Neural cell (in vitro differentiated cells): ENCODE measurements at regions not wholly inside any gene's neighbourhood (a gene's known extent, or its start where the extent isn't known, plus 50 kb on each side); places are given as distances from the start of the nearest gene placed in this dataset.

Experiments used
- H2AFZ ChIP-seq: fragments of 200-600, 300-800 bp; sonication (generic), shearing (Covaris generic); 2 replicates; pipeline ENCODE4 v1.6.0; 2014; ENCODE audit warnings: low read depth, mild to moderate bottlenecking, antibody characterized with exemption, low read length, moderate library complexity
- H3F3A ChIP-seq: fragments of 200-600 bp; shearing (Covaris generic); 2 replicates; pipeline ENCODE4 v1.6.1; 2016; ENCODE audit warnings: mild to moderate bottlenecking, moderate library complexity, mixed read lengths, antibody characterized with exemption, low read length; ENCODE audit not compliant: insufficient read depth, poor library complexity, severe bottlenecking
- H3K27ac ChIP-seq: fragments of 200-600, 300-800 bp; sonication (generic), shearing (Covaris generic); 2 replicates; pipeline ENCODE4 v1.5.1; 2014; ENCODE audit warnings: mild to moderate bottlenecking, low read length, moderate library complexity
- H3K27me3 ChIP-seq: fragments of 300-800, 200-600 bp; sonication (generic), shearing (Covaris generic); 2 replicates; pipeline ENCODE4 v1.6.0; 2014; ENCODE audit warnings: mild to moderate bottlenecking, low read depth, low read length, moderate library complexity; ENCODE audit not compliant: insufficient read depth
- H3K36me3 ChIP-seq: fragments of 300-800, 200-600 bp; sonication (generic), shearing (Covaris generic); 2 replicates; pipeline ENCODE4 v1.5.1; 2014; ENCODE audit warnings: mild to moderate bottlenecking, antibody characterized with exemption, low read length, moderate library complexity; ENCODE audit not compliant: insufficient read depth
- H3K4me2 ChIP-seq: fragments of 300-800, 200-600 bp; sonication (generic), shearing (Covaris generic); 2 replicates; pipeline ENCODE4 v1.6.0; 2014; ENCODE audit warnings: mild to moderate bottlenecking, low read length
- H3K4me3 ChIP-seq: fragments of 300-800, 200-600 bp; sonication (generic), shearing (Covaris generic); 2 replicates; pipeline ENCODE4 v1.5.1; 2014; ENCODE audit warnings: mild to moderate bottlenecking, low read length, moderate library complexity
- H3K79me2 ChIP-seq: fragments of 200-600 bp; shearing (Covaris generic); replicated peaks from 2 replicates; pipeline ENCODE4 v1.6.0; 2014; ENCODE audit warnings: mild to moderate bottlenecking, low read length, moderate library complexity; ENCODE audit not compliant: insufficient read depth
- H3K9ac ChIP-seq: fragments of 300-800, 200-600 bp; sonication (generic), shearing (Covaris generic); 2 replicates; pipeline ENCODE4 v1.6.1; 2016; ENCODE audit warnings: mild to moderate bottlenecking, low read length, mixed read lengths
- H3K9me2 ChIP-seq: fragments of 200-600 bp; shearing (Covaris generic); 2 replicates; pipeline ENCODE4 v1.6.1; 2016; ENCODE audit warnings: mild to moderate bottlenecking, low read length, mixed read lengths; ENCODE audit not compliant: insufficient read depth
- H3K9me3 ChIP-seq: fragments of 200-600, 300-800 bp; sonication (generic), shearing (Covaris generic); 2 replicates; pipeline ENCODE4 v1.6.1; 2016; ENCODE audit warnings: mild to moderate bottlenecking, mixed run types, low read length, moderate library complexity, mixed read lengths
- H4K20me1 ChIP-seq: fragments of 200-600 bp; shearing (Covaris generic); 2 replicates; pipeline ENCODE4 v1.6.1; 2016; ENCODE audit warnings: mild to moderate bottlenecking, mixed run types; ENCODE audit not compliant: insufficient read depth
- EP300 ChIP-seq: fragments of 450-650 bp; conservative IDR thresholded peaks from 2 replicates; pipeline ENCODE4 v1.6.1; 2014; ENCODE audit warnings: antibody characterized with exemption, mild to moderate bottlenecking, moderate library complexity; ENCODE audit not compliant: poor library complexity, severe bottlenecking
- EZH2 ChIP-seq: fragments of 200-600, 300-800 bp; shearing (Covaris generic), sonication (generic); IDR thresholded peaks from 2 replicates; pipeline ENCODE4 v1.6.1; 2014; ENCODE audit warnings: antibody characterized with exemption, low read length, borderline replicate concordance, mild to moderate bottlenecking; ENCODE audit not compliant: insufficient read depth, poor library complexity, severe bottlenecking
- MXI1 ChIP-seq: fragments of 450-650 bp; conservative IDR thresholded peaks from 2 replicates; pipeline ENCODE4 v1.6.1; 2014; ENCODE audit warnings: antibody characterized with exemption, mild to moderate bottlenecking; ENCODE audit not compliant: poor library complexity, severe bottlenecking
- POLR2AphosphoS5 ChIP-seq: IDR thresholded peaks from 2 replicates; pipeline ENCODE4 v1.6.1; 2012
- RAD21 ChIP-seq: fragments of 450-650 bp; conservative IDR thresholded peaks from 2 replicates; pipeline ENCODE4 v1.6.1; 2014; ENCODE audit warnings: antibody characterized with exemption, mild to moderate bottlenecking, moderate library complexity
- SMC3 ChIP-seq: fragments of 450-650 bp; conservative IDR thresholded peaks from 2 replicates; pipeline ENCODE4 v1.6.1; 2014; ENCODE audit warnings: antibody characterized with exemption, mild to moderate bottlenecking, moderate library complexity; ENCODE audit not compliant: poor library complexity
- TAF1 ChIP-seq: IDR thresholded peaks from 2 replicates; pipeline ENCODE4 v1.6.1; 2012; ENCODE audit warnings: low read depth
- TF ChIP-seq, protein P1 (sequence below): fragments of 450-650 bp; IDR thresholded peaks from 2 replicates; pipeline ENCODE4 v1.5.1; 2014; ENCODE audit warnings: antibody characterized with exemption, mild to moderate bottlenecking, moderate library complexity; ENCODE audit not compliant: poor library complexity, severe bottlenecking
- TF ChIP-seq, protein P2 (sequence below): IDR thresholded peaks from 2 replicates; pipeline ENCODE4 v1.6.1; 2012; ENCODE audit warnings: borderline replicate concordance

DNA sequence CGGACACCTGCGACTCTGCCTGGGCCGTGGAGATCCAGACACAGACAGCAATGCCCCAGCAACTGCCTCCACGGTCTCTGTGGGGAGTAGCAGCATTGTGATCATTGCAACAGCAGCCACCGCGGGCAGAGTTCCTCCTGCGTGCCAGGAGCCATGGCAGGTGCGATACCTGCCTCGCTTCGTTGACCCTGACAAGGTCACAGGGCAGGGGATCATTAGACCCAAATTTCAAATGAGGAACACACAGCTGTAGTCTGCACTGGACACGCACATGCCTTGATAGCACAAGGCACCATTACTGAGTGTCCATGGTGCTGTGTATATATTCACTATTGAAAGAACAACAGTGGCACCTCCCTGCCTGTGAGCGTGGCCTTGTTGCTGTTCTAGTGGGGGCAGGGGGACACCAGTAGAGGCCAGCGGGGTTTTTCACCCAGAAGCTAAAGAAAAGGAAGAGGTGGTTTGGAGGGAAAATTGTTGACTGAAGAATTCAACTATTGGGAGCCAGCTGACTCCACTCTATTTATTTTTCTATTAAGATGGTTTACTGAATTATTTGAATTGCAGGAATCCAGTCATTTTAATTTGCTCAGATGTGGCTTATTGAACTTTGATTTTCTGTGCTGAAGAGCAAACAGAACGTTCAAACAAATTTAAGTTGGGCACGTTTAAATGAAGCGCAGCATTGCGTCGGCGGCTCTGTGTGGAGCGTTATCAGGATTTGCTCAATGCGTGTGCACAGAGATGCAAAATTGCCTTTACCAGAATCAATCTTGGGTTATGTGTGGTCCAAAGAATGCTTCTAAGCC, 60.2 kb upstream of the RPS6KA2 start:
- Histone ChIP-seq H3F3A (no peaks in the 10 kb centered on the region), H3K27me3 (no peaks in the 10 kb centered on the region), H3K36me3 (no peaks in the 10 kb centered on the region), H3K9me3 (no peaks in the 10 kb centered on the region), H3K79me2 (no peaks in the 10 kb centered on the region), H3K4me3 (no peak overlapping the region), H4K20me1 (no peaks in the 10 kb centered on the region), H3K9me2 (no peaks in the 10 kb centered on the region), H3K9ac (no peak overlapping the region), H3K4me2 (no peak overlapping the region), H3K27ac (no peak overlapping the region), H2AFZ (no peak overlapping the region)
- no peak for TF ChIP-seq POLR2AphosphoS5
- TF ChIP-seq, protein P1, sequence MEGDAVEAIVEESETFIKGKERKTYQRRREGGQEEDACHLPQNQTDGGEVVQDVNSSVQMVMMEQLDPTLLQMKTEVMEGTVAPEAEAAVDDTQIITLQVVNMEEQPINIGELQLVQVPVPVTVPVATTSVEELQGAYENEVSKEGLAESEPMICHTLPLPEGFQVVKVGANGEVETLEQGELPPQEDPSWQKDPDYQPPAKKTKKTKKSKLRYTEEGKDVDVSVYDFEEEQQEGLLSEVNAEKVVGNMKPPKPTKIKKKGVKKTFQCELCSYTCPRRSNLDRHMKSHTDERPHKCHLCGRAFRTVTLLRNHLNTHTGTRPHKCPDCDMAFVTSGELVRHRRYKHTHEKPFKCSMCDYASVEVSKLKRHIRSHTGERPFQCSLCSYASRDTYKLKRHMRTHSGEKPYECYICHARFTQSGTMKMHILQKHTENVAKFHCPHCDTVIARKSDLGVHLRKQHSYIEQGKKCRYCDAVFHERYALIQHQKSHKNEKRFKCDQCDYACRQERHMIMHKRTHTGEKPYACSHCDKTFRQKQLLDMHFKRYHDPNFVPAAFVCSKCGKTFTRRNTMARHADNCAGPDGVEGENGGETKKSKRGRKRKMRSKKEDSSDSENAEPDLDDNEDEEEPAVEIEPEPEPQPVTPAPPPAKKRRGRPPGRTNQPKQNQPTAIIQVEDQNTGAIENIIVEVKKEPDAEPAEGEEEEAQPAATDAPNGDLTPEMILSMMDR, result no peak
- no peak for TF ChIP-seq MXI1
- TF ChIP-seq TAF1, result no peak
- no peak for TF ChIP-seq EP300
- no peak for TF ChIP-seq RAD21
- no peak for TF ChIP-seq SMC3
- TF ChIP-seq EZH2, result no peak
- TF ChIP-seq, protein P2, sequence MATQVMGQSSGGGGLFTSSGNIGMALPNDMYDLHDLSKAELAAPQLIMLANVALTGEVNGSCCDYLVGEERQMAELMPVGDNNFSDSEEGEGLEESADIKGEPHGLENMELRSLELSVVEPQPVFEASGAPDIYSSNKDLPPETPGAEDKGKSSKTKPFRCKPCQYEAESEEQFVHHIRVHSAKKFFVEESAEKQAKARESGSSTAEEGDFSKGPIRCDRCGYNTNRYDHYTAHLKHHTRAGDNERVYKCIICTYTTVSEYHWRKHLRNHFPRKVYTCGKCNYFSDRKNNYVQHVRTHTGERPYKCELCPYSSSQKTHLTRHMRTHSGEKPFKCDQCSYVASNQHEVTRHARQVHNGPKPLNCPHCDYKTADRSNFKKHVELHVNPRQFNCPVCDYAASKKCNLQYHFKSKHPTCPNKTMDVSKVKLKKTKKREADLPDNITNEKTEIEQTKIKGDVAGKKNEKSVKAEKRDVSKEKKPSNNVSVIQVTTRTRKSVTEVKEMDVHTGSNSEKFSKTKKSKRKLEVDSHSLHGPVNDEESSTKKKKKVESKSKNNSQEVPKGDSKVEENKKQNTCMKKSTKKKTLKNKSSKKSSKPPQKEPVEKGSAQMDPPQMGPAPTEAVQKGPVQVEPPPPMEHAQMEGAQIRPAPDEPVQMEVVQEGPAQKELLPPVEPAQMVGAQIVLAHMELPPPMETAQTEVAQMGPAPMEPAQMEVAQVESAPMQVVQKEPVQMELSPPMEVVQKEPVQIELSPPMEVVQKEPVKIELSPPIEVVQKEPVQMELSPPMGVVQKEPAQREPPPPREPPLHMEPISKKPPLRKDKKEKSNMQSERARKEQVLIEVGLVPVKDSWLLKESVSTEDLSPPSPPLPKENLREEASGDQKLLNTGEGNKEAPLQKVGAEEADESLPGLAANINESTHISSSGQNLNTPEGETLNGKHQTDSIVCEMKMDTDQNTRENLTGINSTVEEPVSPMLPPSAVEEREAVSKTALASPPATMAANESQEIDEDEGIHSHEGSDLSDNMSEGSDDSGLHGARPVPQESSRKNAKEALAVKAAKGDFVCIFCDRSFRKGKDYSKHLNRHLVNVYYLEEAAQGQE, result no peak

DNA sequence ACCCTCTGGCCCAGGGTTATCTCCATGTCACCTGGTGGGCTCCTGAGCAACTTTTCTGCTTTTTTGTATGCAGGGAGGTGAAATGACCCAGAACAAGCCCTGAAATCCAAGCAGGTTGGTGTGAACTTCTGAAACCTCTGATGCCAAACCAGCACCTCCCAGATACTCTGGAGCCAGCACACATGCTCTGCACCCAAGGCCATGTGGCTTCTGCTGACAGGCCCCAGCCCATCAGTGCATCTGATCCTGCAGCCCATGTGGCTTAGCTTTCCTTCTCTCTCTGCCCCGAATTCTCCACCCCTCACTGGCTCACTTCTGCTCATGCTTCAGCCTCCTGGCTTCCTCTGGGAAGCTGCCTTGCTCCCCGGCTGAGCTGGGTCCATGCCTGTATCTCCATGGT, 59.3 kb upstream of the RPS6KA2 start:
- no peak overlapping the region for H3K4me3 ChIP-seq
- no peaks in the 10 kb centered on the region for H3K27me3 ChIP-seq
- H4K20me1 ChIP-seq, result no peaks in the 10 kb centered on the region
- no peaks in the 10 kb centered on the region for H3K36me3 ChIP-seq
- no peak overlapping the region for H2AFZ ChIP-seq
- H3K9me3 ChIP-seq, result no peaks in the 10 kb centered on the region
- no peak overlapping the region for H3K4me2 ChIP-seq
- TF ChIP-seq EP300 (no peak), SMC3 (no peak), POLR2AphosphoS5 (no peak), RAD21 (no peak), MXI1 (no peak), TAF1 (no peak), EZH2 (no peak)
- TF ChIP-seq, protein P1, result no peak
- TF ChIP-seq, protein P2, result no peak
- H3K9me2 ChIP-seq, result no peaks in the 10 kb centered on the region
- H3K27ac ChIP-seq, result no peak overlapping the region
- H3F3A ChIP-seq, result no peaks in the 10 kb centered on the region
- H3K79me2 ChIP-seq, result no peaks in the 10 kb centered on the region
- no peak overlapping the region for H3K9ac ChIP-seq
